GM12878 (cell line): ENCODE measurements at regions not wholly inside any gene's neighbourhood (a gene's known extent, or its start where the extent isn't known, plus 50 kb on each side); places are given as distances from the start of the nearest gene placed in this dataset.

Experiments
- ATAC-seq: fragments of 200-7000 bp; cut with Tn5 transposase; 3 replicates; pipeline ENCODE4 v1.9.1; 2020; ENCODE audit warnings: mild to moderate bottlenecking, moderate library complexity
- BruUV-seq: library from RNA; stranded (reverse); fragments of 400-500 nt; replicated peaks from 2 replicates; lab custom pipeline; 2021; lab: Mats Ljungman, UMichigan
- CTCF ChIA-PET: fragments of 300-600 bp; sonication (Branson Sonifier 250); formaldehyde crosslinking; extraction: SDS; loops from one replicate; lab custom pipeline; 2021; ENCODE audit warnings: inconsistent platforms; lab: Yijun Ruan, JAX
- POLR2A ChIA-PET: fragments of 350-600 bp; formaldehyde crosslinking; extraction: SDS; loops from one replicate; lab custom pipeline; 2021; ENCODE audit warnings: inconsistent platforms; lab: Charles Lee
- RAD21 ChIA-PET: fragments of 300-600 bp; sonication (Branson Sonifier 250); formaldehyde crosslinking; loops from one replicate; lab custom pipeline; 2023; ENCODE audit warnings: antibody characterized with exemption; ENCODE audit not compliant: unreplicated experiment; lab: Charles Lee
- SMC1A ChIA-PET: fragments of 300-600 bp; sonication (Branson Sonifier 250); formaldehyde crosslinking; loops from one replicate; lab custom pipeline; 2023; ENCODE audit not compliant: unreplicated experiment, uncharacterized antibody; lab: Charles Lee
- DNase-seq: peaks from one replicate; pipeline ENCODE4 v3.0.0-alpha.2; 2011; ENCODE audit warnings: low read depth, low spot score
- FAIRE-seq: peaks from 3 replicates; lab custom pipeline; 2011; peaks lifted over from hg19 to GRCh38; lab: Jason Lieb, UNC
- H2AFZ ChIP-seq: 2 replicates; pipeline ENCODE4 v1.6.0; 2011; ENCODE audit warnings: low read depth, low read length, control low read depth; ENCODE audit not compliant: control insufficient read depth
- H3K27ac ChIP-seq: 2 replicates; pipeline ENCODE4 v1.5.1; 2011; ENCODE audit warnings: control low read depth; ENCODE audit not compliant: control insufficient read depth, insufficient read depth
- H3K27me3 ChIP-seq, 2 experiments: replicated peaks in 1 of 2; 2 replicates each; pipeline versions ENCODE4 v1.6.0 to v1.6.1; 2011; ENCODE audit warnings: low read length in 1 of 2; ENCODE audit not compliant: control insufficient read depth in 2 of 2, insufficient read depth in 2 of 2
- H3K36me3 ChIP-seq, 2 experiments: 2 replicates each; pipeline ENCODE4 v1.5.1; 2011; ENCODE audit warnings: low read length in 1 of 2; ENCODE audit not compliant: control insufficient read depth in 2 of 2, insufficient read depth in 2 of 2
- H3K4me1 ChIP-seq: 2 replicates; pipeline ENCODE4 v1.6.1; 2011; ENCODE audit warnings: mild to moderate bottlenecking, low read length, moderate library complexity, mixed read lengths; ENCODE audit not compliant: control insufficient read depth, insufficient read depth
- H3K4me2 ChIP-seq: 2 replicates; pipeline ENCODE4 v1.6.0; 2011; ENCODE audit warnings: control low read depth; ENCODE audit not compliant: control insufficient read depth, insufficient read depth
- H3K4me3 ChIP-seq: fragments of 200-600 bp; sonication (generic); 2 replicates; pipeline ENCODE4 v1.5.1; 2016
- H3K79me2 ChIP-seq: 2 replicates; pipeline ENCODE4 v1.6.0; 2011; ENCODE audit warnings: low read length; ENCODE audit not compliant: control insufficient read depth, insufficient read depth
- H3K9ac ChIP-seq: 2 replicates; pipeline ENCODE4 v1.8.0; 2011; ENCODE audit warnings: low read length, control low read depth, mixed read lengths; ENCODE audit not compliant: control insufficient read depth, insufficient read depth
- H3K9me3 ChIP-seq: replicated peaks from 3 replicates; pipeline ENCODE4 v1.5.1; 2011; ENCODE audit warnings: mild to moderate bottlenecking, low read length; ENCODE audit not compliant: control insufficient read depth, insufficient read depth
- H4K20me1 ChIP-seq: 2 replicates; pipeline ENCODE4 v1.6.0; 2011; ENCODE audit not compliant: control insufficient read depth, insufficient read depth
- BCL11A ChIP-seq: IDR thresholded peaks from 2 replicates; pipeline ENCODE4 v1.6.1; 2011; ENCODE audit warnings: low read depth, low read length
- CHD4 ChIP-seq: fragments of 200-600 bp; sonication (generic); IDR thresholded peaks from 2 replicates; pipeline ENCODE4 v1.6.1; 2016; ENCODE audit warnings: mild to moderate bottlenecking
- EGR1 ChIP-seq, 2 experiments: IDR thresholded peaks; 1 replicate in 1 of 2; 2 replicates in 1 of 2; pipeline ENCODE4 v1.6.1; 2011 to 2012; ENCODE audit warnings: low read depth in 2 of 2, low read length in 2 of 2, borderline replicate concordance in 1 of 2, mild to moderate bottlenecking in 1 of 2, moderate library complexity in 1 of 2
- MEF2B ChIP-seq: fragments of 450-650 bp; IDR thresholded peaks from 2 replicates; pipeline ENCODE4 v1.6.1; 2018; ENCODE audit warnings: mild to moderate bottlenecking, moderate library complexity; ENCODE audit not compliant: partially characterized antibody, poor library complexity, severe bottlenecking
- MTA2 ChIP-seq: fragments of 450-650 bp; IDR thresholded peaks from 2 replicates; pipeline ENCODE4 v1.6.1; 2016; ENCODE audit warnings: low read depth, mild to moderate bottlenecking, moderate library complexity
- PAX8 ChIP-seq: fragments of 450-650 bp; IDR thresholded peaks from 2 replicates; pipeline ENCODE4 v1.6.1; 2017; ENCODE audit warnings: mild to moderate bottlenecking, moderate library complexity
- SPI1 ChIP-seq: IDR thresholded peaks from 2 replicates; pipeline ENCODE4 v1.6.1; 2011; ENCODE audit warnings: low read depth, mild to moderate bottlenecking, low read length, moderate library complexity, borderline replicate concordance; ENCODE audit not compliant: insufficient read depth
- TCF12 ChIP-seq: IDR thresholded peaks from 2 replicates; pipeline ENCODE4 v1.6.1; 2011; ENCODE audit warnings: low read depth, mild to moderate bottlenecking, low read length
- TCF7 ChIP-seq: IDR thresholded peaks from 2 replicates; pipeline ENCODE4 v1.6.1; 2014; ENCODE audit warnings: antibody characterized with exemption, borderline replicate concordance
- ZBTB4 ChIP-seq: fragments of 450-650 bp; formaldehyde crosslinking; IDR thresholded peaks from 2 replicates; pipeline ENCODE4 v1.4.0; 2022; ENCODE audit warnings: mild to moderate bottlenecking, moderate library complexity
- WGBS: methylation state at CpG from one replicate; pipeline ENCODE4 v1.1.6; 2016; ENCODE audit warnings: low lambda C conversion rate; ENCODE audit not compliant: insufficient replicate concordance, insufficient coverage; ENCODE audit errors: missing lambda C conversion rate; 5-methylcytosine and 5-hydroxymethylcytosine counted together
- in situ Hi-C: fragments of 300-500 bp; cut with MboI; formaldehyde crosslinking; loops from 9 replicates; pipeline ENCODE4 v1.14.3; 2018; ENCODE audit warnings: mixed read lengths
- intact Hi-C: fragments of 100-400 bp; cut with micrococcal nuclease; formaldehyde crosslinking; loops from one replicate; pipeline ENCODE4 v1.14.2; 2022; ENCODE audit not compliant: unreplicated experiment

DNA sequence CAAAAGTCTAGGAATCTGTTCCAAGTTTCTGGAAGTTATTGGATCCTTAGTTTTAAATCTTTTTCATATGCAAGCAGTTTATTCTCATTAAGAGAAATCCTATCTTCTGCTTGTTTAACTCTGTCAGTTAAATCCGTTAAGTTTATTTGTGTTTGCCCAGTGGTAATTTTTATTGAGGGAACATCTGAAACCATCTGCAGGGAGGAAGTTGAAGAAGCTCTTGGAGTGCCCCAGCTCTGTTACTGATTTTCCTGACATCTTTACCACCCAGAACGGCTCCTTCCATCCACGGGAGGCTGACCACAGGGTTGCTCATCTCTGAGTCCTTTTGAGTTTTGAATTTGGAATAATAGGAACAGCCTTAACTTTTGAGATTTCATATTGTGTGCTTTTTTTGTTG, 99.9 kb upstream of the ZNF618 start:
- H4K20me1 ChIP-seq: no peaks in the 10 kb centered on the region
- H3K9me3 ChIP-seq: no peaks in the 10 kb centered on the region
- no peak overlapping the region for H3K4me2 ChIP-seq
- H3K36me3 ChIP-seq: no peaks in the 10 kb centered on the region
- no peaks in the 10 kb centered on the region for H3K4me1 ChIP-seq
- intact Hi-C loops: no loop called here
- H2AFZ ChIP-seq: no peak overlapping the region
- no peak overlapping the region for H3K27ac ChIP-seq
- WGBS: 6% methylated on average over 3 of the region's 3 CpGs
- in situ Hi-C loops: no loop called here
- no peaks in the 10 kb centered on the region for H3K79me2 ChIP-seq
- FAIRE-seq: no peak
- RAD21 ChIA-PET: no interaction called here
- ATAC-seq: no peak
- BruUV-seq: no TSS peak
- TF ChIP-seq TCF7: no peak
- no peak for TF ChIP-seq PAX8
- TF ChIP-seq SPI1: no peak
- TF ChIP-seq BCL11A: no peak
- TF ChIP-seq MTA2: no peak
- TF ChIP-seq CHD4: no peak
- no peak for TF ChIP-seq EGR1 (IDR thresholded peaks at IDR 0.05; ENCODE audit: borderline replicate concordance in 1 of 2, low read depth in 2 of 2, low read length in 2 of 2)
- TF ChIP-seq TCF12: no peak
- TF ChIP-seq MEF2B: no peak
- TF ChIP-seq ZBTB4 (CRISPR knock-in tag): no peak
- CTCF ChIA-PET: no interaction called here
- SMC1A ChIA-PET: no interaction called here
- no peak for DNase-seq
- H3K4me3 ChIP-seq: no peak overlapping the region
- POLR2A ChIA-PET: no interaction called here
- no peak overlapping the region for H3K9ac ChIP-seq
- H3K27me3 ChIP-seq: no peaks in the 10 kb centered on the region
